ENCODE measurements at regions not wholly inside any gene's neighbourhood (a gene's known extent, or its start where the extent isn't known, plus 50 kb on each side); places are given as distances from the start of the nearest gene placed in this dataset.

DNA sequence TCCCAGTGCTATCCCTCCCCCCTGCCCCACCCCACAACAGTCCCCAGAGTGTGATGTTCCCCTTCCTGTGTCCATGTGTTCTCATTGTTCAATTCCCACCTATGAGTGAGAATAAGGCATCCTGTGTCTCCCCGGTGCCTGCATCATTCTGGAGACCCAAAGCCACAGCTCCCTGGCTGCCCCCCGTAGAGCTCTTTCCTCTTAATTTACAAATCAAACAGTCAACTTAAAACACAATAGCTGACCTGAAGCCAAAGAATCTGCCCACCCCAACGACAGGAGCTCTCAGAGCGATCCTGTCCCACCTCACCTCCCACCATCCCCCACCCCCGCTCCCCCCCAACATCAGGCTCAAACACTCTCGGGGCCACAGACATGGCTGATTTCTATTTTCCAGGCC lies 558.3 kb downstream of the BRD1 start:
- FAIRE-seq (no peak), DNase-seq (ENCODE audit: insufficient read length, low spot score) (no peak)
- TF ChIP-seq, protein P1, sequence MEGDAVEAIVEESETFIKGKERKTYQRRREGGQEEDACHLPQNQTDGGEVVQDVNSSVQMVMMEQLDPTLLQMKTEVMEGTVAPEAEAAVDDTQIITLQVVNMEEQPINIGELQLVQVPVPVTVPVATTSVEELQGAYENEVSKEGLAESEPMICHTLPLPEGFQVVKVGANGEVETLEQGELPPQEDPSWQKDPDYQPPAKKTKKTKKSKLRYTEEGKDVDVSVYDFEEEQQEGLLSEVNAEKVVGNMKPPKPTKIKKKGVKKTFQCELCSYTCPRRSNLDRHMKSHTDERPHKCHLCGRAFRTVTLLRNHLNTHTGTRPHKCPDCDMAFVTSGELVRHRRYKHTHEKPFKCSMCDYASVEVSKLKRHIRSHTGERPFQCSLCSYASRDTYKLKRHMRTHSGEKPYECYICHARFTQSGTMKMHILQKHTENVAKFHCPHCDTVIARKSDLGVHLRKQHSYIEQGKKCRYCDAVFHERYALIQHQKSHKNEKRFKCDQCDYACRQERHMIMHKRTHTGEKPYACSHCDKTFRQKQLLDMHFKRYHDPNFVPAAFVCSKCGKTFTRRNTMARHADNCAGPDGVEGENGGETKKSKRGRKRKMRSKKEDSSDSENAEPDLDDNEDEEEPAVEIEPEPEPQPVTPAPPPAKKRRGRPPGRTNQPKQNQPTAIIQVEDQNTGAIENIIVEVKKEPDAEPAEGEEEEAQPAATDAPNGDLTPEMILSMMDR (IDR thresholded peaks at IDR 0.05; ENCODE audit: insufficient read depth, missing control alignments): no peak

GRCh38 chr22:49268924-49269323 lies 558.7 kb downstream of the BRD1 start:
- FAIRE-seq (no peak), DNase-seq (ENCODE audit: insufficient read length, low spot score) (no peak)
- TF ChIP-seq, protein P1 (IDR thresholded peaks at IDR 0.05; ENCODE audit: insufficient read depth, missing control alignments): no peak

- DNase-seq (ENCODE audit: insufficient read length, low spot score) (no peak), FAIRE-seq (no peak)
- TF ChIP-seq, protein P1 (IDR thresholded peaks at IDR 0.05; ENCODE audit: insufficient read depth, missing control alignments): no peak
Measured at GRCh38 chr22:49267996-49268395, 559.7 kb downstream of the BRD1 start.

DNA sequence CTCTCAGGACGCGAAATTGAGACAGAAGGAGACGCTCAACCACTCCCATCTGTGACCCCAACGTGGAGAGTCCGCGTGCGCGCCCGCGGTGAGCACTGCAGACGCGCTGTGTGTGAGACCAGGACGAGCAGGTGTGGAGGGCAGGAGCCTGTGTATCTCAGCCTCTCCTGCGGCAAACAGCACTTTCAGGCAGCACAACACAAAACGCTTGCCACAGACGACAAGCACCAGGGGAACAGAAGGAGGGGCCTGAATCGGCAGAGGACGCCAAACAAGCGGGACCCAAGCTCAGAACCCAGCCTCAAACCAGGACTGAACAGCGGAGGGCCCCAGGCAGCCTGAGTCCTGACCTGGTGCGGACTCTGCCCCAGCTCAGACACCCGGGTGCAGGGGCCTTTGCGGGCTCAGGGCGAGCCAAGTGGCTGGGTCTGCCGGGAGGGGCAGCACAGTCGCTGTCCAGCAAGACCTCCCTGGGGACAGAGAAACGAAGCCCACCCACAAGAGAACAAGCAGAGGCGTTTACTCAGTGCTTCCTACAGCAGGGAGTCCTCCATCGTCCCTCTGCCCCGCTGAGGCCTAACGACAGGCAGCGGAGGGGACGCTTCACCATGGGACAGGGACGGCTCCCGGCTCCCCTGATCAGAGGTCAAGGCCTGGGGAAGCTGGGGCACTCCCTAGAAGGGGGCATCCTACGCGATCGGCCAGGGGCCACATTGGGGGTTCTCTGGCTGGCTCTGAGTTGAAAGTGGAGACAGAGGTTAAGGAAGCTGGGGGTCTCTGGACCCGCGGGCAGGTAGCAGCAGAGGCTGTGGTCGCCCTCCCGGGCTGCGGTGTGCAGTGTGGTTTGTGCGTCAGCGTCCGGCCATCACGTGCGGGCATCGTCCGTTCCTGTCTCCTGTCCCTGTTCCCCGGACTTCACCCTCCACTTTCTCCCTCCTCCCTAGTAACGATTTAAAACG lies 560.8 kb downstream of the BRD1 start:
- TF ChIP-seq, protein P1 (IDR thresholded peaks at IDR 0.05; ENCODE audit: insufficient read depth, missing control alignments): no peak
- DNase-seq (ENCODE audit: insufficient read length, low spot score): no peak
- no peak for FAIRE-seq

- DNase-seq (ENCODE audit: insufficient read length, low spot score): no peak
- FAIRE-seq: no peak
- TF ChIP-seq, protein P1 (IDR thresholded peaks at IDR 0.05; ENCODE audit: insufficient read depth, missing control alignments): no peak
Measured at GRCh38 chr22:49264696-49265095, 563.0 kb downstream of the BRD1 start.

GRCh38 chr22:49263101-49263500 lies 564.6 kb downstream of the BRD1 start:
- DNase-seq (ENCODE audit: insufficient read length, low spot score) (no peak), FAIRE-seq (no peak)
- TF ChIP-seq, protein P1 (IDR thresholded peaks at IDR 0.05; ENCODE audit: insufficient read depth, missing control alignments): no peak

GRCh38 chr22:49262167-49262566 lies 565.5 kb downstream of the BRD1 start:
- DNase-seq (ENCODE audit: insufficient read length, low spot score): no peak
- no peak for FAIRE-seq
- TF ChIP-seq, protein P1 (IDR thresholded peaks at IDR 0.05; ENCODE audit: insufficient read depth, missing control alignments): no peak

All from D721Med (cell line).